ENCODE measurements at regions not wholly inside any gene's neighbourhood (a gene's known extent, or its start where the extent isn't known, plus 50 kb on each side); places are given as distances from the start of the nearest gene placed in this dataset.

- no peak for TF ChIP-seq CTCF (IDR thresholded peaks at IDR 0.05)
- TF ChIP-seq POLR2AphosphoS5 (IDR thresholded peaks at IDR 0.05; ENCODE audit: insufficient read depth in 1 of 2, low read depth in 1 of 2): no peak
Measured at GRCh38 chr1:110736900-110737605, 62.3 kb upstream of the KCNA3 start.
